Middle frontal gyrus (tissue), 1 donor: ENCODE measurements at regions not wholly inside any gene's neighbourhood (a gene's known extent, or its start where the extent isn't known, plus 50 kb on each side); places are given as distances from the start of the nearest gene placed in this dataset.
"Not testable (repeated sequence)": the region's sequence is repeated elsewhere in the genome, so short reads cannot be mapped to it uniquely, and the experiment has no call there.

ENCODE experiments used
- DNase-seq: peaks from one replicate; pipeline ENCODE4 v3.0.0-alpha.2; 2015; ENCODE audit warnings: low spot score; ENCODE audit errors: extremely low spot score

DNA sequence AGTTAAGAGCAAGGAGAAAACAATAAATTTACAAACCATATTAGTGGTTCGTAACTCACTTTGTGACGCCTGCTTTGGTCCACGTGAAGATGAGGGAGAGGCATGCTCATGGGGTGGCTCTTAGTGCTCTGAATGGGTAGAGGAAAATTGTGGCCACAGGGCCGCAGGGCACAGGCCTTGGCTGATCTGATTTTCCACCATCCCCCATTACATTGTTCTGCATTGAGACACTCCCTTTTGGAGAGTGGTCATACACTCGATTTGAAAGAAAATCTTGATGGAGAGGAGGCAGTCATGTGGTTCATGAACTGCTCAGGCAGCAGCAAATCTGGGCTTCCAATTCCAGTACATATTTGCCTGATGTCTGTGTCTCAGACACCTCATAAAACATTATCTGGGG lies 815.2 kb downstream of the UQCRFS1 start:
- DNase-seq, result no peak

DNA sequence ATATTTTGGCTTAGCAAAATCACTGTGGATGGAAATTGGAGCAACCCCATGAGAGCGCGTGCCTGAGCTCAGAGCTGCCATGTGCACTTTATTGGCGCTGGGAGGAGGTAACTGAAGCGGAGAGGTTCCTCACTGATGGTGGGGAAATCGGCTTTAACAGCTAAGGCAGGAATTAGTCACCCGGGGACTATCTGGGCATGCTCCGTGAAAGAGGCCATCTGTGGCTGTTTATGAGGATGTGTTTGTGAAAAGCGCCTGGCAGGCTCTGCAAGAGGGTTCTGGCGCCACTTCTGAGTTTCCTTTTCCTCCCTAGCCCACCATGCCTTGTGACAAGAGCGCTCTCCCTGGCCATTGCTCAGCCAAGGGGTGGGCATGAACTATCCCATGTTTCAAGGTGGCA lies 815.6 kb downstream of the UQCRFS1 start:
- DNase-seq, result no peak

DNA sequence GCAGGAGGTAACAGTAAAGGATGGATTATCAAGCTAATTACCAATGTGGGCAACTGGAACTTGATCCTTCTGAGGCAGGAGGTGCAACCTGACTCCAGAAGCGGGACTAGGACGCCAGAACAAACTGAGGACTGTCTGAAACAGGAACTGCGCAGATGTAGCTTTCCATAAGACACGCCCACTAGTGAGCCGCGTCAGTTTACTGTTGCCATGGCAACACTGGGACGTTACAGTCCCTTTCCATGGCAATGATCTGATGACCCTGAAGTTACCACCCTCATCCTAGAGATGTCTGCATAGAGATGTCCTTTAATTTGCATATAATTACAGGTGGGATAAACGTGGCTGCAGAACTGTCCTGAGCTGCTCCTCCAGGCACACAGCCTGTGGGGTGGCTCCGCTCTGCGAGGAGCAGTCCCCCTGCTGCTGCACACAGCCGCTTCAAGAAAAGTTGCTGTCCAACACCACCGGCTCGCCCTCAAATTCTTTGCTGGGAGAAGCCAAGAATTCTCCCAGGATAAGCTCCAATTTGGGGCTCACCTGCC lies 816.6 kb downstream of the UQCRFS1 start:
- no peak for DNase-seq

DNA sequence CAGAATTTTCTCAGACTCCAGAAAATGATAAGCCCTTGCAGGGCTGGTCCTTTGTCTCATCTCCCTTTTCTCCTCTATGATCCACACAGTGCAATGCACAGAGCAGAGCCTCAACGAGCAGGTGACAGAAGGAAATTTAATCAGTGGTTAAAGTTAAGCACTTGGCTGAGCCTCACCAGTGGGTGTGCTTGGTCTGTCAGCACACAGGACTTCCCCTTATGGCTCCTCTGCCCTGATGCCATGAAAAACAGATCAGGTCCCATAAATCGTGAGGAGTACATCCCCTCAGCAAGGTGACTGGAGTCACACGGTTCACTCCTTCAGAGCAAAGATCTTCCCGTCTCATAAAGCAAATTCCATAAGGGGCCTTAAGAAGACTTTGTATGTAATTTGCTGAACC lies 818.2 kb downstream of the UQCRFS1 start:
- no peak for DNase-seq

DNA sequence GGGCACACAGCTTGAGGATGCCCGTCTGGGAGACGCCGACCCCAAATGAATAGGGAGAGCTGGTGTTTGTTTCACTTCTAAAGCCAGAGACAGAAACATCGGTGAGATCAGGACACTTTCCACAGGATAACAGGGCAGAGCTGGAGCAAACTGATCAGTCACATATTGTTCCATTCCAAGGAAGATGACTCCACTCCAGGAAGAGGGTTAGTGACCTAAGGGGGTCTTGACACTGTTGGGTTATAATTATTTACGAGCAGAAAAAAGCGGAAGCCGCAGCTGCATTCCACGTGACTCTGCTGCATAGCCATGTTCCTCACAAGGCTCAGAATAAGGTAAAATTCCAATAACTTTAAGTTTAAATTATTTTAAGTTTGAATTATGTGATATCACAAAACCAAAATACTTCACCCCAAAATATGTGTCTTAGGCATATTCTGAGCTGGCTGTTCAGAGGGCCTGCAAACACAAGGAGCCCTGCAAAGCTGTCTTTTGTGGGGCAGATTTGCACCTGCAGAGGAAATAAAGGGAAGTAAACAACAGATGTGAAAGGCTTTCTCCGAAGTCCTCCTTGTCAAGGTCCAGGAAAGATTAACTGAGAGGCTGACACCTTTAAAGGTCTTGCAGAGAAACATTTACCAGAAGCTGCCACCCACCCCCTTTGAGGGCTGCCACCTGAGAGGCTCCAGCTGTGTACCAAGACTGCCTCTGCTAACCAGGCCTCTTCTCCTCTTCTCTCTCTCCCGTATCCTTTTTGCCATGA lies 819.2 kb downstream of the UQCRFS1 start:
- DNase-seq, result no peak

DNA sequence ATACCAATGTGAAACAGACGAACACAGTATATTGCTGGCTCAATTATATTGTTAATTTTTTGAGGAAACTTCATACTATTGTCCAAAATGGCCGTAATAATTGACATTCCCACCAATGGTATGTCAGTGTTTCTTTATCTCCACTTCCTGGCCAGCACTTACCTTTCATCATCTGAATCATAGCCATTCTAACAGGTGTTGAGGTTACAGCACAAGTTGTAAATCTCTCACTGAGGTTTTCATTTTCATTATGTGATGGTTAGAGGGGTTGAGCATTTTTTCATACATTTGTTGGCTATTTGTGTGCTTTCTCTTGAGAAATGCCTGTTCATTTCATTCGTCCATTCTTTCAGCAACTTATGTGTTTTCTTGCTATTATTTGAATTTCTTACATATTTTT lies 824.0 kb downstream of the UQCRFS1 start:
- DNase-seq, result no peak

DNA sequence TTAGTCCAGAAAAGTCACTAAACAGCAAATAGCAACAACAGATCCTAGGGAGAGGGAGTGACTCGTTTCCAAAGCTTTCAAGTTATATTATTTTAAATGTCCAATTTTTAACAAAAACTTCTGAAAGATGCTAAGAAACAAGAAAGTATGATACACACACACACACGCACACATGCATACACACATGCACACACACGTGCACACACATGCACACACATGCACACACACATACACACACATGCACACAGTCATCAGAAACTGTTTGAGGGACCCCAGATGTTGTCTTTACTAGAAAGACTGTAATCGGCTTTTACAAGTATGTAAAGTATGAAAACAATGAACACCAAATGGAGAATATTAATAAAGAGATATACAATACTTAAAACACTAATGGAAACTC lies 825.4 kb downstream of the UQCRFS1 start:
- no peak for DNase-seq

DNA sequence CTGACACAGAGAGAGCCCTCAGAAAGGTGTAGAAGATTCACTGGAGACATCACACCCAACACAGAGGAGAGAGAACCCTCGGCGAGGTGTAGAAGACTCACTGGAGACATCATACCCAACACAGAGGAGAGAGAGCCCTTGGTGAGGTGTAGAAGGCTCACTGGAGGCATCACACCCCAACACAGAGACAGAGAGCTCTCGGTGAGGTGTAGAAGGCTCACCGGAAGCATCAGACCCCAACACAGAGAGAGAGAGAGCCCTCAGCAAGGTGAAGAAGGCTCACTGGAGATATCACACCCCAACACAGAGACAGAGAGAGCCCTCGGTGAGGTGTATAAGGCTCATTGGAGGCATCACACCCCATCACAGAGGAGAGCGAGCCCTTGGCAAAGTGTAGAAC lies 826.5 kb downstream of the UQCRFS1 start:
- DNase-seq, result no peak

DNA sequence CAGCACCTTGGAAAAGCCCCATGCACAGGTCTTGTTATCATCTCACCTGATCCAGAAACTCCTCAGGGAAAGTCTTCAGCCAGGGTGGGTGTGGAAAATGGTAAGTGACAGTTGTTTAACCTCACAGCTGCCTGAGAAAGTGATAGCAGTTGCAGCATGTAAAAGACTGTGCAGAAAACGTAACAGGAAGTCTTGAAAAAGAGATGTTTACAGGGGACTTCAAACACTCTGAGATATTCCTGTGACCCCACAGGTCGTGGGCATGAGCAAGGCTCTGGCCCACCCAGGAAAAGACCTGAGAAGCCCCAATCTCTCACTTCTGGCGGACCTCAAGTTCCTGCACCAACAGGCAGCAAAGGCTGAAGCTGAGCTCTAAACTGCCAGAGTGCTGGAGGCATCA lies 826.9 kb downstream of the UQCRFS1 start:
- no peak for DNase-seq

DNA sequence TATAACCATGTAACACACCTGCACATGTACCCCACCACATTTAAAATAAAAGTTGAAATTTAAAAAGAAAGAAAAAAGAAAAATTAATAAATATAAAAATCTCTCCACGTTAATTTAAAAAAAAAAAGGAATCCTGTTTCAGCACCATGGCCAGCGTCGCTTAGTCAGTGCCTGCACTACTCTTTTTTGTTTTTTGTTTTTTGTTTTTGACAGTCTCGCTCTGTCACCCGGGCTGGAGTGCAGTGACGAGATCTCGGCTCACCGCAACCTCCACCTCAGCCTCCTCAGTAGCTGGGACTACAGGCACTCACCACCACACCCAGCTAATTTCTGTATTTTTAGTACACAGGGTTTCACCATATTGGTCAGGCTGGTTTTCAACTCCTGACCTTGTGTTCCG lies 835.9 kb downstream of the UQCRFS1 start:
- no peak for DNase-seq

DNA sequence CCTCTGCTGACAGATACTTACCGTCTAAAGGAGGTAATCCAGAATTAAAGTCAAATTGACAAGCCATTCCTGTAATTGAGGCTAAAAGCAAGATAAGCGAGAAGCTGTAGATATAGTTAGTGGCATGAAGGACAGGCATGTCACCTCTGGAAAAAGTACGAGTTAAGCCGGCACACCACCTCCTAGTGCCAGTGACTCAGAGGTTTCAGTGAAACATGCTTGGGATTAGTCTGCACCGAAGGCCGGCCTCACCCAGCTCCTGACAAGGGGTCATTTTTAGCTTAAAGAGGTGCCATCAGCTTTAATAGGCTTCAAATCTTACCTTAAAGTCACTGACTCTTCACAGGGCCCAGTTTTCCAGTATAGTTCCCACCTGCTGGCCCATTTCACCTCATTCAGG lies 838.0 kb downstream of the UQCRFS1 start:
- DNase-seq, result no peak

DNA sequence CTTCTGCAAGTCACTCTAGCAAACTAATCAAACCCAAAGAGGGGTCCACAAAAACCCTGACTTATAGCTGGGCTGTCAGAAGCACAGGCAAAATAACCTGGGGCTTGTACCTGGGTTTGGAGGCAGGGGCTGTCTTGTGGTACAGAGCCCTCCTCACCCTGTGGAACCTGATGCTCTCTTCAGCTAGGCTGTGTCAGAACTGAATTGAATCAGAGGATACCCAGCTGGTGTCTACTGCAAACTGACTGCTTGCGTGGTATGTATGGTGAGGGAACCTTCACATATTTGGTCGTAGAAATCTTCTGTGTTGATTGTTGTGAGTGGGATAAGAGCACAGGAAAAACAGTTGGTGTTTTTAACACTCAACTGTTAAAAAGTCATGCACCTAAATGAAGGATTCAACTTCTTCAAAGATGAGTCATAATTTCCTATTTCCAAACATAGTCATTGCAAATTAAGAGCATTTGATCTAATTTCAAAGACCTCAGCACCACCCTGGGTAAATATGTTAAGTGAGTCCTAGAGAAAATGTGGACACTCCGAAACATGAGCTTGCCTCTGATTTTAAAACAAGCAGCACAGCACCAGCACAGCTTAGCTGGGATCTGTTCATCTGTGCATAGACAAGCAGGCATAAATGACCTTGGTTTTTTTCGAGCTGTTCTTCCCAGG lies 840.2 kb downstream of the UQCRFS1 start:
- DNase-seq, result no peak

DNA sequence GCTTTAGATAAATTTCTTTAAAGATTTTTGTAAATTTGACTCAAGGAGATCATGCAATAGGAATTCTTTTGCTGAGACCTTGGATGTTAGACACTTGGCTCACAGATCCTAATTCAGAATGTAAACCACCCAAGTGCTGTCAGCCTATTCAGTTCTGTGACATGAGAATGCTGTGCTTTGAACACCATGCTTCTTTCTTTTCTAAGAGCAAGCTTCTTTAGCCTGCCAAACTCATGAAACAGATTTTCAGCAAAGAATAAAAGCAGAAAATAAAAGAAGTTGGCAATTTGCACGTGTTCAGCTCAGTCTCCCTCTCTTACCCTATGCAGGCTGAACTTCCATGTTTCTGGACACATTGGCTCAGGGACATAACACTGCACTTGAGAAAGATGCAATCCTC lies 845.8 kb downstream of the UQCRFS1 start:
- no peak for DNase-seq

DNA sequence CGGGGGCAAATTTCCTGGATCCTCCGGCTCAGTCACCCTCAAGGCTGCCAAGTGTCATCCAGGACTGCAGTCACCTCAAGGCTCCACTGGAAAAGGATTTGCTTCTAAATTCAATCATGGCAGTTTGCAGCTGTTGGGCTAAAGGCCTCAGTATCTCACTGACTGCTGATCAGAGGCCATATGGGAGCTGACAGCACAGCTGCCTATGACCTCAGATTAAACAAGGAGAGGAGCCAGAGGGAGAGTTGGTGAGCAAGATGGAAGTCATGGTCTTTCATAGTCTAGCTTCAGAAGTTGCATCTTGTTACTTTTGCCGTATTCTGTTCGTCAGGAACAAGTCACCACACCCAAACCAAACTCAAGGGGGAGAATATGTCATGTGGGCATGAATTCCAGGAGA lies 849.7 kb downstream of the UQCRFS1 start:
- DNase-seq, result no peak

DNA sequence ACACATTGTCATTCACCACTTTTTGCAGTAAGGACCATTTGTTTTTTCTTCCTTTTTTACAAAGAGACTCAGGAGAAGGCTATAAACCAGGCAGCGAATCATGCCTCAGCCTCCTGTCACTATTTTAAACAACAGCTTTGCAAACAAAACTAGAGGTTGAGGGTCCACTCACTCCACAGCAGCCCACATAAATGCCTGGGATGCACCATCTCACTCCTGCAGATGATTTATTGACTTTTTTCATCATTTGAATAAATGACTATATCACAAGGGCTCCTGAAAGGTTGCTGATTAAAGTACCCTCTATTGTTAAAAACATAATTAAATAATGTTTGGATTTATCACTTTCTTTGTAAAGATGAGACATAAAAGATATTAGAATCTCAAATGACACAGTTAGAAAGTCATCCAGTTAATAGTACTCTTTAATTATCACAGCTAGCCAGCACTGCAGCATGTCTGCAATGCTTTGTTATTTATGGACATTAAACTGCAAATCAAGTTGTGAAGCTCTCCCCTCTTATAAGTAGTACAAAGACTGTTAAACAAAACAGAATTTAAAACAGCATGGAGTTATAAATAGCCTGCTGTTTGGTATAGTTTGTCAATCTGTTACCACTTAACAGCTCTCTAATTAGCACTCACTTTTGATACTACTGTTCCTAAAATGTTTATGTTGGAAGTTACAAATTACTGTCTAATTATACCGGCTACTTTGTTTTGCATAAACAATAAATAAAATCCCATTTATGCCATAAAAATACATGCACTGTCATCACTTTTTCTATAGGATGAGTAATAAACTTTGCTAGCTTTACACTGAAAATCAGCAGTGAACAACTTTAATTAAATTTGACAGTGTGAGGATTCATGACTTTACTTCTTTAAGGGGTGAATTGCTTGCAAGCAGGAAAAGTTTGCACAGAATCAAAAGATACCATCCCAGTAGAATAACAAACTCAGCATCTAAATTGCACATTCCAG lies 853.2 kb downstream of the UQCRFS1 start:
- no peak for DNase-seq

DNA sequence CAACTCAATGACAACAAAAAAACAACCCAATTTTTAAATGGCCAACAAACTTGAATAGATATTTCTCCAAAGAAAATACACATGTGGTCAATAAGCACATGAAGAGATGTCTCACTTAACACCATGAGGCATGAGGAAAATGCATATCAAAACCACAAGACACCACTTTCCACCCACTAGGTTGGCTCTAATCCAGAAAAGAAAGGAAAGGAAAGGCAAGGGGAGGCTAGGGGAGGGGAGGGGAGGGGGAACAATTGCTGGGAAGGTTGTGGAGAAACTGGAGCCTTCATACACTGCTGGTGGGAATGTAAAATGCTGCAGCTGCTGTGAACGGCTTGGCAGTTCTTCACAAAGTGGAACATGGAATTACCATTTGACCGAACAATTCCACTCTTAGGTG lies 854.3 kb downstream of the UQCRFS1 start:
- DNase-seq, result no peak

DNA sequence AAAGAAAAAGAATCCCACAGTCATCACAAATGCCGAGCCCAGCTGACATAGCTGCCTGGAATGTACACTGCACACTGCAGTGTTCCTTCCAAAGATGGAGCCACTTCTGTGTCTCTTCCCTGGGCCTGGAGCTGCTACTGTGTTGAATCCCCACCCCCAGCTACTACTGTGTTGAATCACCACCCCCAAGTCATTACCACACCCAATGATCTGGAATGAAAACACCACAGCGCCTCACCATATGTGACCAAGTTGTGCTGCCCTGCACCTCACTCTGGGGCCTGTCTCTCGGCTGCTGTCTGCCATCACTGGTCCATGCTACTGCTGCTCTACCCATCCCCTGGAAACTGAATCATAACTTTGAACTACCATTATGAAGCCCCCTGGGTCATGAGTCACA lies 861.2 kb downstream of the UQCRFS1 start:
- no peak for DNase-seq

DNA sequence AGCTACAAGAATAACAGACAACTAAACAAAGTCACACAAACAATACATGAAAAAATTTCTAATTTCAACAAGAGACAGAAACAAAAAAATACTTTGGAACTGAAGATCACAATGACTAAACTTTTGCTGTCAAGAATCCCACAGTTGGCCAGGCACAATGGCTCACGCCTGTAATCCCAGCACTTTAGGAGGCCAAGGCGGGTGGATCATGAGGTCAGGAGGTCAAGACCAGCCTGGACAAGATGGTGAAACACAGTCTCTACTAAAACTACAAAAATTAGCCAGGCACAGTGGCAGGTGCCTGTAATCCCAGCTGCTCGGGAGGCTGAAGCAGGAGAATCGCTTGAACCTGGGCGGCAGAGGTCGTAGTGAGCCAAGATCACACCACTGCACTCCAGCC lies 861.6 kb downstream of the UQCRFS1 start:
- DNase-seq, result not testable (repeated sequence)

DNA sequence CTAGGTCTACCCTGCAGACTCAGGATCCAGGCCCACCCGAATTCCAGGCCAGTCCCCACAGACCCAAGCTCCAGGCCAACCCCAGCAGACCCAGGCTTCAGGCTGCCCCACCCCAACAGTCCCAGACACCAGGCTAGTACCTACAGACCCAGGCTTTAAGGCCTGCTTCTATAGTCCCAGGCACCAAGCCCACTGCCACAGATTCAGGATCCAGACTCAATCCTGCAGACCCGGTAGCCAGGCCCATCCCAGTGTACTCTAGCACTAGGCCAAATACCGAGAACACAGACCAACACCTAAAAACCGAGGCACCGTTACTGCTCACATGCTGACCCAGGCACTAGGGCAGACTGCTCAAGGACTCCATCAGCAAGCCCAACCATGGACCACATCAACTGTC lies 862.3 kb downstream of the UQCRFS1 start:
- no peak for DNase-seq

DNA sequence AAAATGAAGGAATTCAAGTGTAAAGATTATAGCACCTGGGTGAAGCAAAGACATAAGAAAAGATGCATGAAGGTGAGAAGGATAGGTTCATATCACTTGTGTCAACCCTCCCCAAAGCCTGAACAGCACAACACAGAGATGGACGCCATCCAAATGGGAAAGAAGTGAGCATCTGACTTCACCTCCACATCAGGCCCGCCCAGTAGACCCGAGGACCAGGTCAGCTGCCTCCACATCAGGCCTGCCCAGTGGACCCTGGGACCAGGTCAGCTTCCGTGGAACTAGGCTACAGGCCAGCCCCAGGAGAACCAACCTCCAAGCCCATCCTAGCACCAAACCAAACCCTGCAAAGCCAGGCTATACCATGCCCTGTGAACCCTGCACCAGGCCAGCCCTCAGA lies 862.9 kb downstream of the UQCRFS1 start:
- no peak for DNase-seq

DNA sequence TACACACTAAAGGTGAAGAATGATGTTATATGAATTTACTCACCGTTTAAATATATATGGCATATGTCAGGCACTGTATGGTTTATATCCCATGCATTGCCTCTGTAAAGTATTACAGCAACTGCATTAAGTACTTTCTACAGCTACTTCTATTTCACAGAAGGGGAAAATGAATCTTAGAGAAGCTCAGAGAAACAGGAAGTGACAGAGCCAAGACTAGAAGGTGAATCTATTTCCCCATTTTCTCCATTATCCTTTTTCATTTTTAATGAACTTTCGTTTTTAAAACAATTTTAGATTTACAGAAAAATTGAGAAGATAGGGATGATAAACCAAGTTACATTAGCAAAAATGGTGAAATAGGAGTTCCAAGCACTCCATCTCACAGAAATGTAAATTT lies 863.3 kb downstream of the UQCRFS1 start:
- no peak for DNase-seq

DNA sequence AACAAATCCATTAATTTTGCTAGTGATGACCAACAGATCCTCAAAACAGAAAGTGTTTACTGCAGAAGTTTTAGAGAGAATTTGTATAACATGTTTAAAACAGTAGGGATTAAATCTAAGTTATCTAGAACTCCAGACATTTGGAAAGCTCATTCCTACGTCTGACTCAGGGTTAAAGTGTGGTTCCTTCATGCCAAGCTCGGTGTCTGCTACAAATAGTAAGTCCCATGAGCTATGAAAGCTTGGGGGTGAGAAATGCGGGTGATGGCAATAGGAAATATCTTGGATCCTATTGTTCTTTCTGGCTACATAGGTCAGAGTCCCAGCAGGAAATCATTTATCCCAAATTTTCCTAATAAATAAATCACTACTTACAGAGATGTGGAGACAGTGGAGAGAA lies 867.1 kb downstream of the UQCRFS1 start:
- DNase-seq, result no peak
